OCI-LY3 (cell line): ENCODE measurements at regions not wholly inside any gene's neighbourhood (a gene's known extent, or its start where the extent isn't known, plus 50 kb on each side); places are given as distances from the start of the nearest gene placed in this dataset.

Source experiments
- CTCF ChIP-seq: fragments of 200-600, 300-600 bp; sonication (generic); IDR thresholded peaks from 2 replicates; pipeline ENCODE4 v1.5.1; 2014; ENCODE audit warnings: antibody characterized with exemption, low read length, low read depth
- EZH2phosphoT487 ChIP-seq: fragments of 200-600 bp; shearing (Covaris generic); IDR thresholded peaks from 2 replicates; pipeline ENCODE4 v1.6.1; 2018; ENCODE audit warnings: antibody characterized with exemption, mixed run types, low read depth

- no peak for TF ChIP-seq CTCF
- no peak for TF ChIP-seq EZH2phosphoT487
These were observed 483.7 kb upstream of the LRRN3 start for GRCh38 chr7:110607050-110607857.
